Keratinocyte (primary cell): ENCODE measurements at regions not wholly inside any gene's neighbourhood (a gene's known extent, or its start where the extent isn't known, plus 50 kb on each side); places are given as distances from the start of the nearest gene placed in this dataset.

Source experiments
- DNase-seq: peaks from one replicate; pipeline ENCODE4 v3.0.0-alpha.2; 2011; ENCODE audit warnings: low read depth, missing footprints, low spot score
- FAIRE-seq: peaks from 2 replicates; lab custom pipeline; 2011; peaks lifted over from hg19 to GRCh38; lab: Jason Lieb, UNC
- H2AFZ ChIP-seq: 2 replicates; pipeline ENCODE4 v1.6.0; 2012; ENCODE audit warnings: low read length, control low read depth, inconsistent platforms; ENCODE audit not compliant: control insufficient read depth
- H3K27ac ChIP-seq: 2 replicates; pipeline ENCODE4 v1.5.1; 2011; ENCODE audit warnings: low read length; ENCODE audit not compliant: control insufficient read depth, insufficient read depth
- H3K27me3 ChIP-seq: 3 replicates; pipeline ENCODE4 v1.6.0; 2011; ENCODE audit warnings: low read length; ENCODE audit not compliant: control insufficient read depth, insufficient read depth; ENCODE audit errors: extremely low read depth
- H3K36me3 ChIP-seq, 2 experiments: 2 replicates in 1 of 2; 3 replicates in 1 of 2; pipeline ENCODE4 v1.5.1; 2011; ENCODE audit warnings: low read length in 2 of 2, mild to moderate bottlenecking in 1 of 2; ENCODE audit not compliant: control insufficient read depth in 2 of 2, insufficient read depth in 2 of 2; ENCODE audit errors: extremely low read depth in 1 of 2
- H3K4me1 ChIP-seq: 3 replicates; pipeline ENCODE4 v1.5.1; 2011; ENCODE audit warnings: low read length; ENCODE audit not compliant: control insufficient read depth, insufficient read depth; ENCODE audit errors: extremely low read depth
- H3K4me2 ChIP-seq: 3 replicates; pipeline ENCODE4 v1.6.0; 2011; ENCODE audit warnings: low read depth, low read length; ENCODE audit not compliant: control insufficient read depth, insufficient read depth; ENCODE audit errors: extremely low read depth
- H3K4me3 ChIP-seq, 3 experiments: fragments of 200-600 bp in 1 of 3; sonication (generic) in 1 of 3; 2 replicates in 2 of 3; 3 replicates in 1 of 3; pipeline ENCODE4 v1.5.1; 2011 to 2016; ENCODE audit warnings: low read length in 3 of 3, mild to moderate bottlenecking in 3 of 3, control low read depth in 2 of 3, inconsistent platforms in 1 of 3, low read depth in 1 of 3, mixed read lengths in 1 of 3, mixed run types in 1 of 3, moderate library complexity in 1 of 3; ENCODE audit not compliant: control insufficient read depth in 2 of 3, insufficient read depth in 2 of 3; ENCODE audit errors: extremely low read depth in 1 of 3
- H3K79me2 ChIP-seq: 2 replicates; pipeline ENCODE4 v1.6.0; 2012; ENCODE audit warnings: low read length; ENCODE audit not compliant: control insufficient read depth, insufficient read depth
- H3K9ac ChIP-seq: 3 replicates; pipeline ENCODE4 v1.6.0; 2011; ENCODE audit warnings: low read length; ENCODE audit not compliant: control insufficient read depth, insufficient read depth; ENCODE audit errors: extremely low read depth
- H3K9me1 ChIP-seq: 3 replicates; pipeline ENCODE4 v1.6.0; 2011; ENCODE audit warnings: low read length; ENCODE audit not compliant: control insufficient read depth, insufficient read depth; ENCODE audit errors: extremely low read depth
- H3K9me3 ChIP-seq: 2 replicates; pipeline ENCODE4 v1.5.1; 2012; ENCODE audit warnings: low read depth, low read length; ENCODE audit not compliant: control insufficient read depth
- H4K20me1 ChIP-seq: 3 replicates; pipeline ENCODE4 v1.6.0; 2011; ENCODE audit warnings: low read length; ENCODE audit not compliant: control insufficient read depth, insufficient read depth; ENCODE audit errors: extremely low read depth
- CTCF ChIP-seq, 3 experiments: IDR thresholded peaks in 1 of 3; conservative IDR thresholded peaks in 1 of 3; optimal IDR thresholded peaks in 1 of 3; 2 replicates in 2 of 3; 3 replicates in 1 of 3; pipeline versions ENCODE3 to v1.5.1; 2011; ENCODE audit warnings: low read length in 3 of 3, mild to moderate bottlenecking in 3 of 3, moderate library complexity in 2 of 3, control low read depth in 1 of 3, inconsistent platforms in 1 of 3; ENCODE audit not compliant: insufficient read depth in 2 of 3; ENCODE audit errors: extremely low read depth in 1 of 3
- EZH2 ChIP-seq: IDR thresholded peaks from one replicate; pipeline ENCODE4 v1.6.1; 2012; ENCODE audit warnings: inconsistent platforms, mild to moderate bottlenecking, low read length, moderate library complexity
- dilution Hi-C: fragments of 300-500 bp; cut with MboI; formaldehyde crosslinking; loops from one replicate; pipeline ENCODE4 v1.7.0; 2020; ENCODE audit warnings: low sequenced_read_pairs; ENCODE audit not compliant: extremely low pct_ligation_motif_present

- Histone ChIP-seq H3K79me2 (no peaks in the 10 kb centered on the region), H3K4me1 (no peaks in the 10 kb centered on the region), H4K20me1 (no peaks in the 10 kb centered on the region), H2AFZ (no peak overlapping the region), H3K27ac (no peak overlapping the region), H3K9me3 (peaks cover 4% of the 10 kb centered on the region), H3K27me3 (no peaks in the 10 kb centered on the region), H3K9me1 (no peaks in the 10 kb centered on the region), H3K9ac (no peak overlapping the region), H3K36me3 (no peaks in the 10 kb centered on the region), H3K4me2 (no peak overlapping the region), H3K4me3 (no peak overlapping the region)
- dilution Hi-C loops, result no loop called here
- FAIRE-seq (no peak), DNase-seq (no peak)
- TF ChIP-seq EZH2, result no peak
- TF ChIP-seq CTCF (optimal IDR thresholded peaks at IDR 0.05 in 1 of 3, IDR thresholded peaks at IDR 0.05 in 1 of 3, conservative IDR thresholded peaks at IDR 0.05 in 1 of 3; ENCODE audit: extremely low read depth in 1 of 3, insufficient read depth in 2 of 3, low read length in 3 of 3), result no peak
These were observed 322.8 kb downstream of the UQCRFS1 start for GRCh38 chr19:28889941-28890670.

GRCh38 chr19:28887920-28888618 lies 324.9 kb downstream of the UQCRFS1 start:
- Histone ChIP-seq H3K4me3 (no peak overlapping the region), H2AFZ (no peak overlapping the region), H3K4me1 (no peaks in the 10 kb centered on the region), H3K9me3 (peaks cover 5% of the 10 kb centered on the region), H3K27ac (no peak overlapping the region), H3K27me3 (no peaks in the 10 kb centered on the region), H4K20me1 (no peaks in the 10 kb centered on the region), H3K36me3 (no peaks in the 10 kb centered on the region), H3K9ac (no peak overlapping the region), H3K79me2 (no peaks in the 10 kb centered on the region), H3K4me2 (no peak overlapping the region), H3K9me1 (no peaks in the 10 kb centered on the region)
- dilution Hi-C loops, result no loop called here
- FAIRE-seq, result no peak
- DNase-seq, result no peak
- TF ChIP-seq CTCF (optimal IDR thresholded peaks at IDR 0.05 in 1 of 3, IDR thresholded peaks at IDR 0.05 in 1 of 3, conservative IDR thresholded peaks at IDR 0.05 in 1 of 3; ENCODE audit: extremely low read depth in 1 of 3, insufficient read depth in 2 of 3, low read length in 3 of 3) (no peak), EZH2 (no peak)
